K562 (cell line): ENCODE measurements at regions not wholly inside any gene's neighbourhood (a gene's known extent, or its start where the extent isn't known, plus 50 kb on each side); places are given as distances from the start of the nearest gene placed in this dataset.

Experiments used
- ATF1 ChIP-seq, 2 experiments: fragments of 450-650 bp in 1 of 2; IDR thresholded peaks; 2 replicates each; pipeline ENCODE4 v1.6.1; 2016; ENCODE audit warnings: missing compliant biosample characterization in 1 of 2, missing genetic modification characterization in 1 of 2
- BMI1 ChIP-seq: fragments of 150-350 bp; IDR thresholded peaks from 2 replicates; pipeline ENCODE4 v1.6.1; 2014; ENCODE audit warnings: low read length
- EP400 ChIP-seq: fragments of 450-650 bp; IDR thresholded peaks from 2 replicates; pipeline ENCODE4 v1.6.1; 2017; ENCODE audit warnings: antibody characterized with exemption, mild to moderate bottlenecking, moderate library complexity
- FOXJ2 ChIP-seq: fragments of 200-800 bp; sonication (Bioruptor generic); IDR thresholded peaks from 2 replicates; pipeline ENCODE4 v1.6.1; 2016; ENCODE audit warnings: missing genetic modification characterization, missing compliant biosample characterization
- HMGN3 ChIP-seq: IDR thresholded peaks from 2 replicates; pipeline ENCODE4 v1.6.1; 2011; ENCODE audit warnings: borderline replicate concordance, low read depth, mild to moderate bottlenecking, mixed read lengths, low read length; ENCODE audit not compliant: insufficient read length; ENCODE audit errors: extremely low read depth
- IRF9 ChIP-seq: fragments of 450-650 bp; IDR thresholded peaks from 2 replicates; pipeline ENCODE4 v1.6.1; 2016; ENCODE audit warnings: missing biosample characterization, missing genetic modification characterization
- JUNB ChIP-seq: fragments of 450-650 bp; formaldehyde crosslinking; conservative IDR thresholded peaks from 2 replicates; pipeline ENCODE4 v1.4.0; 2020; ENCODE audit warnings: mild to moderate bottlenecking
- KDM5B ChIP-seq: fragments of 200-600 bp; sonication (generic); IDR thresholded peaks from 2 replicates; pipeline ENCODE4 v1.6.1; 2012; ENCODE audit warnings: low read depth, mild to moderate bottlenecking, moderate library complexity, low read length, control low read depth, inconsistent platforms; ENCODE audit not compliant: insufficient replicate concordance
- MAZ ChIP-seq, 2 experiments: fragments of 450-650 bp in 1 of 2; sonication (generic) in 1 of 2; formaldehyde crosslinking; IDR thresholded peaks in 1 of 2; conservative IDR thresholded peaks in 1 of 2; 2 replicates each; pipeline versions ENCODE4 v1.4.0 to v1.5.0; 2020; ENCODE audit warnings: mild to moderate bottlenecking in 1 of 2, missing genetic modification reagents in 1 of 2
- NCOR1 ChIP-seq: fragments of 450-650 bp; IDR thresholded peaks from 2 replicates; pipeline ENCODE4 v1.6.1; 2016; ENCODE audit warnings: mild to moderate bottlenecking, moderate library complexity
- RAD51 ChIP-seq: fragments of 450-650 bp; IDR thresholded peaks from 2 replicates; pipeline ENCODE4 v1.7.1; 2016; ENCODE audit warnings: low read depth, mild to moderate bottlenecking, borderline replicate concordance
- U2AF1 ChIP-seq: fragments of 200-400 bp; formaldehyde crosslinking; optimal IDR thresholded peaks from 2 replicates; pipeline ENCODE3; 2017; ENCODE audit warnings: mild to moderate bottlenecking, low read depth, low read length, moderate library complexity
- ZNF518B ChIP-seq: fragments of 250-450 bp; sonication (Bioruptor Pico); IDR thresholded peaks from 2 replicates; pipeline ENCODE4 v1.5.0; 2021; ENCODE audit warnings: mild to moderate bottlenecking, moderate library complexity
- TF ChIP-seq, protein P1 (sequence below): fragments of 250-450 bp; sonication (Bioruptor Pico); IDR thresholded peaks from 2 replicates; pipeline ENCODE4 v1.8.0; 2021; ENCODE audit warnings: mild to moderate bottlenecking, moderate library complexity
- TF ChIP-seq, protein P2 (sequence below), 3 experiments: IDR thresholded peaks in 2 of 3; conservative IDR thresholded peaks in 1 of 3; 2 replicates each; pipeline ENCODE4 v1.5.1; 2011 to 2012; ENCODE audit warnings: low read length in 3 of 3, mild to moderate bottlenecking in 3 of 3, control low read depth in 2 of 3, improper control_type of control experiment in 1 of 3, inconsistent platforms in 1 of 3, low read depth in 1 of 3, mixed read lengths in 1 of 3, moderate library complexity in 1 of 3; ENCODE audit not compliant: insufficient read depth in 2 of 3

- TF ChIP-seq, protein P1, sequence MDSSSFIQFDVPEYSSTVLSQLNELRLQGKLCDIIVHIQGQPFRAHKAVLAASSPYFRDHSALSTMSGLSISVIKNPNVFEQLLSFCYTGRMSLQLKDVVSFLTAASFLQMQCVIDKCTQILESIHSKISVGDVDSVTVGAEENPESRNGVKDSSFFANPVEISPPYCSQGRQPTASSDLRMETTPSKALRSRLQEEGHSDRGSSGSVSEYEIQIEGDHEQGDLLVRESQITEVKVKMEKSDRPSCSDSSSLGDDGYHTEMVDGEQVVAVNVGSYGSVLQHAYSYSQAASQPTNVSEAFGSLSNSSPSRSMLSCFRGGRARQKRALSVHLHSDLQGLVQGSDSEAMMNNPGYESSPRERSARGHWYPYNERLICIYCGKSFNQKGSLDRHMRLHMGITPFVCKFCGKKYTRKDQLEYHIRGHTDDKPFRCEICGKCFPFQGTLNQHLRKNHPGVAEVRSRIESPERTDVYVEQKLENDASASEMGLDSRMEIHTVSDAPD (CRISPR knock-in tag) = no peak
- TF ChIP-seq HMGN3 (no peak), FOXJ2 (tag) (peak; percentile 93), IRF9 (tag) (no peak), U2AF1 (no peak), KDM5B (no peak), ZNF518B (no peak), MAZ (CRISPR knock-in tag; conservative IDR thresholded peaks at IDR 0.05 in 1 of 2, IDR thresholded peaks at IDR 0.05 in 1 of 2) (0 out of 4 replicates have a peak, but pooled peaks have one; percentile 19 to 38), RAD51 (no peak), EP400 (peak; percentile 44; the same call in 1 of the 2 replicates), ATF1 (CRISPR knock-in tag; IDR thresholded peaks at IDR 0.05) (0 out of 2 replicates have a peak, but pooled peaks have one; percentile 29), ATF1 (tag; IDR thresholded peaks at IDR 0.05) (peak; percentile 97), JUNB (CRISPR knock-in tag) (peak; percentile 79), NCOR1 (peak; percentile 23; the same call in 1 of the 2 replicates), BMI1 (no peak)
- TF ChIP-seq, protein P2, sequence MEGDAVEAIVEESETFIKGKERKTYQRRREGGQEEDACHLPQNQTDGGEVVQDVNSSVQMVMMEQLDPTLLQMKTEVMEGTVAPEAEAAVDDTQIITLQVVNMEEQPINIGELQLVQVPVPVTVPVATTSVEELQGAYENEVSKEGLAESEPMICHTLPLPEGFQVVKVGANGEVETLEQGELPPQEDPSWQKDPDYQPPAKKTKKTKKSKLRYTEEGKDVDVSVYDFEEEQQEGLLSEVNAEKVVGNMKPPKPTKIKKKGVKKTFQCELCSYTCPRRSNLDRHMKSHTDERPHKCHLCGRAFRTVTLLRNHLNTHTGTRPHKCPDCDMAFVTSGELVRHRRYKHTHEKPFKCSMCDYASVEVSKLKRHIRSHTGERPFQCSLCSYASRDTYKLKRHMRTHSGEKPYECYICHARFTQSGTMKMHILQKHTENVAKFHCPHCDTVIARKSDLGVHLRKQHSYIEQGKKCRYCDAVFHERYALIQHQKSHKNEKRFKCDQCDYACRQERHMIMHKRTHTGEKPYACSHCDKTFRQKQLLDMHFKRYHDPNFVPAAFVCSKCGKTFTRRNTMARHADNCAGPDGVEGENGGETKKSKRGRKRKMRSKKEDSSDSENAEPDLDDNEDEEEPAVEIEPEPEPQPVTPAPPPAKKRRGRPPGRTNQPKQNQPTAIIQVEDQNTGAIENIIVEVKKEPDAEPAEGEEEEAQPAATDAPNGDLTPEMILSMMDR (IDR thresholded peaks at IDR 0.05 in 2 of 3, conservative IDR thresholded peaks at IDR 0.05 in 1 of 3; ENCODE audit: insufficient read depth in 2 of 3, low read depth in 1 of 3, low read length in 3 of 3) = peak; percentile 92 to 95 (median 95)
Measured at GRCh38 chr2:44087036-44087713, 81.5 kb upstream of the PPM1B start (continued).
